Astrocyte (in vitro differentiated cells and primary cell): ENCODE measurements at regions not wholly inside any gene's neighbourhood (a gene's known extent, or its start where the extent isn't known, plus 50 kb on each side); places are given as distances from the start of the nearest gene placed in this dataset.

Experiments
- DNase-seq: peaks from one replicate; pipeline ENCODE4 v3.0.0-alpha.2; 2010; ENCODE audit warnings: low read depth
- FAIRE-seq: peaks from 2 replicates; lab custom pipeline; 2011; peaks lifted over from hg19 to GRCh38; lab: Jason Lieb, UNC
- H2AFZ ChIP-seq: 2 replicates; pipeline ENCODE4 v1.6.0; 2012; ENCODE audit warnings: low read depth, low read length, inconsistent platforms
- H3K27ac ChIP-seq: 2 replicates; pipeline ENCODE4 v1.5.1; 2011; ENCODE audit warnings: low read depth, low read length, inconsistent platforms
- H3K27me3 ChIP-seq: 2 replicates; pipeline ENCODE4 v1.6.0; 2011; ENCODE audit warnings: low read length, inconsistent platforms; ENCODE audit not compliant: insufficient read depth
- H3K36me3 ChIP-seq: 2 replicates; pipeline ENCODE4 v1.5.1; 2011; ENCODE audit warnings: low read length, inconsistent platforms; ENCODE audit not compliant: insufficient read depth
- H3K4me1 ChIP-seq: 2 replicates; pipeline ENCODE4 v1.5.1; 2011; ENCODE audit warnings: low read length, inconsistent platforms; ENCODE audit not compliant: insufficient read depth
- H3K4me2 ChIP-seq: 2 replicates; pipeline ENCODE4 v1.6.0; 2012; ENCODE audit warnings: low read length, inconsistent platforms
- H3K4me3 ChIP-seq: 2 replicates; pipeline ENCODE4 v1.5.1; 2011; ENCODE audit warnings: low read depth, mild to moderate bottlenecking, low read length, inconsistent platforms; ENCODE audit not compliant: insufficient read depth
- H3K79me2 ChIP-seq: 2 replicates; pipeline ENCODE4 v1.6.0; 2012; ENCODE audit warnings: mild to moderate bottlenecking, low read length, inconsistent platforms; ENCODE audit not compliant: insufficient read depth
- H3K9ac ChIP-seq: 2 replicates; pipeline ENCODE4 v1.6.0; 2012; ENCODE audit warnings: mild to moderate bottlenecking, low read length, inconsistent platforms
- H3K9me3 ChIP-seq: 2 replicates; pipeline ENCODE4 v1.5.1; 2012; ENCODE audit warnings: low read depth, mild to moderate bottlenecking, low read length, inconsistent platforms; ENCODE audit not compliant: insufficient read depth
- H4K20me1 ChIP-seq: 2 replicates; pipeline ENCODE4 v1.6.0; 2012; ENCODE audit warnings: low read length, inconsistent platforms; ENCODE audit not compliant: insufficient read depth
- H3K27ac Mint-ChIP-seq: one replicate; pipeline ENCODE4 v1.8.0; 2021; ENCODE audit warnings: mild to moderate bottlenecking, mixed read lengths; ENCODE audit not compliant: unreplicated experiment
- H3K27me3 Mint-ChIP-seq: one replicate; pipeline ENCODE4 v1.8.0; 2021; ENCODE audit warnings: low read depth, mixed read lengths; ENCODE audit not compliant: unreplicated experiment
- H3K36me3 Mint-ChIP-seq: one replicate; pipeline ENCODE4 v1.8.0; 2021; ENCODE audit warnings: low read depth, mixed read lengths; ENCODE audit not compliant: unreplicated experiment
- H3K4me1 Mint-ChIP-seq: one replicate; pipeline ENCODE4 v1.8.0; 2021; ENCODE audit warnings: low read depth, mixed read lengths; ENCODE audit not compliant: unreplicated experiment
- H3K4me3 Mint-ChIP-seq: one replicate; pipeline ENCODE4 v1.8.0; 2021; ENCODE audit warnings: mild to moderate bottlenecking, moderate library complexity, mixed read lengths; ENCODE audit not compliant: unreplicated experiment
- H3K9me3 Mint-ChIP-seq: one replicate; pipeline ENCODE4 v1.8.0; 2021; ENCODE audit warnings: mild to moderate bottlenecking, mixed read lengths; ENCODE audit not compliant: unreplicated experiment
- CTCF ChIP-seq: IDR thresholded peaks from 2 replicates; pipeline ENCODE4 v1.5.1; 2011; ENCODE audit warnings: low read depth, mild to moderate bottlenecking, inconsistent platforms, low read length, moderate library complexity; ENCODE audit not compliant: insufficient read depth
- EZH2 ChIP-seq: IDR thresholded peaks from 2 replicates; pipeline ENCODE4 v1.6.1; 2012; ENCODE audit warnings: mild to moderate bottlenecking, low read length, inconsistent platforms; ENCODE audit not compliant: insufficient read depth

- Mint-ChIP-seq H3K9me3 (peaks cover 10% of the 10 kb centered on the region), H3K4me1 (no peaks in the 10 kb centered on the region), H3K36me3 (no peaks in the 10 kb centered on the region), H3K4me3 (no peak overlapping the region), H3K27ac (no peak overlapping the region), H3K27me3 (peaks cover 3% of the 10 kb centered on the region)
- DNase-seq (no peak), FAIRE-seq (no peak)
- H3K4me3 ChIP-seq = no peak overlapping the region
- no peaks in the 10 kb centered on the region for H3K9me3 ChIP-seq
- no peaks in the 10 kb centered on the region for H4K20me1 ChIP-seq
- no peak overlapping the region for H3K4me2 ChIP-seq
- H3K27ac ChIP-seq = no peak overlapping the region
- no peaks in the 10 kb centered on the region for H3K36me3 ChIP-seq
- H3K27me3 ChIP-seq = no peaks in the 10 kb centered on the region
- TF ChIP-seq CTCF = no peak
- TF ChIP-seq EZH2 = no peak
- no peaks in the 10 kb centered on the region for H3K79me2 ChIP-seq
- no peak overlapping the region for H2AFZ ChIP-seq
- no peak overlapping the region for H3K9ac ChIP-seq
- no peaks in the 10 kb centered on the region for H3K4me1 ChIP-seq
Observed at GRCh38 chr5:126235628-126236027, 187.6 kb upstream of the GRAMD2B start.

- Mint-ChIP-seq H3K27ac (no peak overlapping the region), H3K36me3 (no peaks in the 10 kb centered on the region), H3K27me3 (peaks cover 3% of the 10 kb centered on the region), H3K4me1 (no peaks in the 10 kb centered on the region), H3K9me3 (peaks cover 6% of the 10 kb centered on the region), H3K4me3 (no peak overlapping the region)
- H3K79me2 ChIP-seq = no peaks in the 10 kb centered on the region
- no peak overlapping the region for H2AFZ ChIP-seq
- no peaks in the 10 kb centered on the region for H3K27me3 ChIP-seq
- H3K4me1 ChIP-seq = no peaks in the 10 kb centered on the region
- DNase-seq (no peak), FAIRE-seq (no peak)
- H4K20me1 ChIP-seq = no peaks in the 10 kb centered on the region
- TF ChIP-seq CTCF (no peak), EZH2 (no peak)
- H3K4me3 ChIP-seq = no peak overlapping the region
- no peak overlapping the region for H3K9ac ChIP-seq
- H3K4me2 ChIP-seq = no peak overlapping the region
- no peaks in the 10 kb centered on the region for H3K9me3 ChIP-seq
- H3K36me3 ChIP-seq = no peaks in the 10 kb centered on the region
- no peak overlapping the region for H3K27ac ChIP-seq
Observed at GRCh38 chr5:126236994-126237393, 186.2 kb upstream of the GRAMD2B start.

DNA sequence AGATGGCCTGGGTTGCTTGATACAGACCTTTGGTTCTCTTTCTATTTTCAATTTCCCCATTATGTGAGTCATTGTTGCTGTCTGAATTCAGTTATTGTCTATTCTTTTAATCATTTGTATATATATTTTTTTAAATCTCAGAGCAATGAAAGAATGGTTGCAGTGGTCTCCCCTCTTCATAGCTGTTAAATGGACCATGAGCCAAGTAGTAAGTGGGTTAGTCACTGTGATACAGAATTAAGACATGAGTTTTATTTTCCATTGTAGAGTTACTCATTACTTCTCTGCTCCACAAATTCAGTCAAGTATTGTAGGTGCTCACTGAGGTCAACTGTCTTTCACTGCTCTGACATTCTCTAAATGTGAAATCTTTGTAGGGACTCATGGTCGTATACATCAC is 174.6 kb upstream of the GRAMD2B start:
- no peak overlapping the region for H2AFZ ChIP-seq
- no peak for FAIRE-seq
- no peak overlapping the region for H3K27ac ChIP-seq
- H3K27me3 ChIP-seq = no peaks in the 10 kb centered on the region
- Mint-ChIP-seq H3K4me1 (no peaks in the 10 kb centered on the region), H3K36me3 (no peaks in the 10 kb centered on the region), H3K9me3 (no peaks in the 10 kb centered on the region), H3K27me3 (no peaks in the 10 kb centered on the region), H3K27ac (no peak overlapping the region), H3K4me3 (no peak overlapping the region)
- TF ChIP-seq CTCF = no peak
- no peak for TF ChIP-seq EZH2
- H3K9ac ChIP-seq = no peak overlapping the region
- no peaks in the 10 kb centered on the region for H3K4me1 ChIP-seq
- no peaks in the 10 kb centered on the region for H3K9me3 ChIP-seq
- H3K79me2 ChIP-seq = no peaks in the 10 kb centered on the region
- peak; percentile 25 for DNase-seq
- no peaks in the 10 kb centered on the region for H4K20me1 ChIP-seq
- H3K4me3 ChIP-seq = no peak overlapping the region
- no peak overlapping the region for H3K4me2 ChIP-seq
- H3K36me3 ChIP-seq = no peaks in the 10 kb centered on the region
